Liver (tissue), 3 donors: ENCODE measurements at regions not wholly inside any gene's neighbourhood (a gene's known extent, or its start where the extent isn't known, plus 50 kb on each side); places are given as distances from the start of the nearest gene placed in this dataset.
A peak's percentile ranks its signal among the peaks of the same experiment; 100 is the strongest.

Source experiments
- CTCF ChIP-seq: fragments of 150-350 bp; IDR thresholded peaks from 2 replicates; pipeline ENCODE4 v1.5.1; 2017; ENCODE audit warnings: improper control_type of control experiment, low read depth, low read length; ENCODE audit not compliant: missing input control
- EGR1 ChIP-seq, 2 donors: IDR thresholded peaks; 2 replicates each; pipeline ENCODE4 v1.6.1; 2016 to 2018; ENCODE audit warnings: antibody characterized with exemption in 2 of 2, low read depth in 2 of 2
- GABPA ChIP-seq, 2 donors: IDR thresholded peaks in 1 of 2; conservative IDR thresholded peaks in 1 of 2; 2 replicates each; pipeline ENCODE4 v1.6.1; 2016; ENCODE audit warnings: antibody characterized with exemption in 2 of 2, mild to moderate bottlenecking in 1 of 2, moderate library complexity in 1 of 2
- JUND ChIP-seq, 2 donors: IDR thresholded peaks; 2 replicates each; pipeline ENCODE4 v1.6.1; 2016; ENCODE audit warnings: antibody characterized with exemption in 2 of 2
- MAX ChIP-seq: IDR thresholded peaks from 2 replicates; pipeline ENCODE4 v1.6.1; 2016; ENCODE audit warnings: antibody characterized with exemption
- NR2F2 ChIP-seq: IDR thresholded peaks from 2 replicates; pipeline ENCODE4 v1.6.1; 2016; ENCODE audit warnings: antibody characterized with exemption
- RAD21 ChIP-seq, 2 donors: IDR thresholded peaks; 2 replicates each; pipeline ENCODE4 v1.6.1; 2016; ENCODE audit warnings: antibody characterized with exemption in 2 of 2, mild to moderate bottlenecking in 2 of 2
- REST ChIP-seq: IDR thresholded peaks from 2 replicates; pipeline ENCODE4 v1.6.1; 2016; ENCODE audit warnings: antibody characterized with exemption, mild to moderate bottlenecking
- TAF1 ChIP-seq: conservative IDR thresholded peaks from 2 replicates; pipeline ENCODE4 v1.6.1; 2016; ENCODE audit warnings: antibody characterized with exemption, mild to moderate bottlenecking
- YY1 ChIP-seq: IDR thresholded peaks from 2 replicates; pipeline ENCODE4 v1.6.1; 2016; ENCODE audit warnings: antibody characterized with exemption, mild to moderate bottlenecking
- donor health status: healthy.
- donor health status: healthy.

- no peak for TF ChIP-seq CTCF
- no peak for TF ChIP-seq NR2F2
- TF ChIP-seq YY1: no peak
- TF ChIP-seq EGR1 (IDR thresholded peaks at IDR 0.05; ENCODE audit: low read depth in 2 of 2): no peak
- TF ChIP-seq GABPA (IDR thresholded peaks at IDR 0.05 in 1 of 2, conservative IDR thresholded peaks at IDR 0.05 in 1 of 2): no peak
- TF ChIP-seq MAX: no peak
- peak; percentile 34 to 39 for TF ChIP-seq JUND (IDR thresholded peaks at IDR 0.05)
- no peak for TF ChIP-seq TAF1
- no peak for TF ChIP-seq REST
- no peak for TF ChIP-seq RAD21 (IDR thresholded peaks at IDR 0.05)
These were observed 127.2 kb upstream of the RPS6KA3 start for GRCh38 chrX:20393944-20394343.
